ENCODE measurements at regions not wholly inside any gene's neighbourhood (a gene's known extent, or its start where the extent isn't known, plus 50 kb on each side); places are given as distances from the start of the nearest gene placed in this dataset.

GRCh38 chr21:14877581-14878228 lies 187.1 kb downstream of the NRIP1 start:
- TF ChIP-seq CTCF (IDR thresholded peaks at IDR 0.05; ENCODE audit: low read depth, low read length, poor library complexity, severe bottlenecking): no peak
- no peak for TF ChIP-seq EZH2phosphoT487 (IDR thresholded peaks at IDR 0.05; ENCODE audit: borderline replicate concordance, low read length)
